ENCODE measurements at regions not wholly inside any gene's neighbourhood (a gene's known extent, or its start where the extent isn't known, plus 50 kb on each side); places are given as distances from the start of the nearest gene placed in this dataset.

DNA sequence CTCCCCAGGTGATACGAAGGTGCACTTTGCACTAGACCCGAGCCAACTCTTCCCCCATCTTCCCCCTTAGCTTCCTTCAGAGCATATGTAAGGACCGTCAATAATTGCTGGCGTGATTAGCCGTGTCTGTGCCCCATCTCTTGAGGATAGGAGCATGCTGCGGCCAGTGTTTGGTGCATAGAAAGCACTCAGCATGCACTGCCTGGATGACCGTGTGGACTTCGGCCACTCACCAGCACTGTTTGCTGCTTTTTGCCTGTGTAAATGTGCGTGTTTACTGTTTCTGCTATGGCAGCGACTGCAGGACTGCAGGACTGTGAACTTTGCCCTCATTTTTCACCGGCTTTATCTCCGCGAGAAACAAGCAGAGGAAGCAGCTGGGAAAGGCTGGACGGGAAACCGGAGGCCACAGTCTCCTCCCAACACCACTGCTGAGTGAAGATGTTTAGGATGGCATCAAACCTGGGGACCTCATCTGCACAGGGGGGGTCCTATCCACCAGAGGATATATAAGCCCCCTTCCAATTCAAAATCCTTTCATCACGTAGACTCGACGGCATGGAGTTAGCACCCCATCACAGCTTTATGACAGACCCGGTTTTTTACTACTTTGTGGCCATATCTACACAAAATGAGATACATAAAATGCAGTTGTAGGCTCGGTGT lies 150.6 kb upstream of the AFDN start:
- H3F3A ChIP-seq (ENCODE audit: insufficient read depth, low read length, poor library complexity, severe bottlenecking), result no peaks in the 10 kb centered on the region
- H3K36me3 ChIP-seq (ENCODE audit: insufficient read depth, low read length), result no peaks in the 10 kb centered on the region
- no peak overlapping the region for H3K27ac ChIP-seq (ENCODE audit: low read length)
- H3K4me2 ChIP-seq (ENCODE audit: low read length), result no peak overlapping the region
- no peaks in the 10 kb centered on the region for H4K20me1 ChIP-seq (ENCODE audit: insufficient read depth)
- H2AFZ ChIP-seq (ENCODE audit: low read depth, low read length), result no peak overlapping the region
- H3K27me3 ChIP-seq (ENCODE audit: insufficient read depth, low read depth, low read length), result no peaks in the 10 kb centered on the region
- peaks cover 3% of the 10 kb centered on the region for H3K79me2 ChIP-seq (replicated peaks; ENCODE audit: insufficient read depth, low read length)
- no peak overlapping the region for H3K4me3 ChIP-seq (ENCODE audit: low read length)
- H3K9me2 ChIP-seq (ENCODE audit: insufficient read depth, low read length), result no peaks in the 10 kb centered on the region
- TF ChIP-seq RAD21 (conservative IDR thresholded peaks at IDR 0.05), result no peak
- TF ChIP-seq SMC3 (conservative IDR thresholded peaks at IDR 0.05; ENCODE audit: poor library complexity), result no peak
- TF ChIP-seq POLR2AphosphoS5 (IDR thresholded peaks at IDR 0.05), result no peak
- TF ChIP-seq, protein P1, sequence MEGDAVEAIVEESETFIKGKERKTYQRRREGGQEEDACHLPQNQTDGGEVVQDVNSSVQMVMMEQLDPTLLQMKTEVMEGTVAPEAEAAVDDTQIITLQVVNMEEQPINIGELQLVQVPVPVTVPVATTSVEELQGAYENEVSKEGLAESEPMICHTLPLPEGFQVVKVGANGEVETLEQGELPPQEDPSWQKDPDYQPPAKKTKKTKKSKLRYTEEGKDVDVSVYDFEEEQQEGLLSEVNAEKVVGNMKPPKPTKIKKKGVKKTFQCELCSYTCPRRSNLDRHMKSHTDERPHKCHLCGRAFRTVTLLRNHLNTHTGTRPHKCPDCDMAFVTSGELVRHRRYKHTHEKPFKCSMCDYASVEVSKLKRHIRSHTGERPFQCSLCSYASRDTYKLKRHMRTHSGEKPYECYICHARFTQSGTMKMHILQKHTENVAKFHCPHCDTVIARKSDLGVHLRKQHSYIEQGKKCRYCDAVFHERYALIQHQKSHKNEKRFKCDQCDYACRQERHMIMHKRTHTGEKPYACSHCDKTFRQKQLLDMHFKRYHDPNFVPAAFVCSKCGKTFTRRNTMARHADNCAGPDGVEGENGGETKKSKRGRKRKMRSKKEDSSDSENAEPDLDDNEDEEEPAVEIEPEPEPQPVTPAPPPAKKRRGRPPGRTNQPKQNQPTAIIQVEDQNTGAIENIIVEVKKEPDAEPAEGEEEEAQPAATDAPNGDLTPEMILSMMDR (IDR thresholded peaks at IDR 0.05; ENCODE audit: poor library complexity, severe bottlenecking), result no peak
- no peak for TF ChIP-seq TAF1 (IDR thresholded peaks at IDR 0.05; ENCODE audit: low read depth)
- no peak for TF ChIP-seq REST (IDR thresholded peaks at IDR 0.05; ENCODE audit: borderline replicate concordance)
- TF ChIP-seq EP300 (conservative IDR thresholded peaks at IDR 0.05; ENCODE audit: poor library complexity, severe bottlenecking), result no peak
- no peak for TF ChIP-seq MXI1 (conservative IDR thresholded peaks at IDR 0.05; ENCODE audit: poor library complexity, severe bottlenecking)
- TF ChIP-seq EZH2 (IDR thresholded peaks at IDR 0.05; ENCODE audit: borderline replicate concordance, insufficient read depth, low read length, poor library complexity, severe bottlenecking), result no peak
- no peak overlapping the region for H3K9ac ChIP-seq (ENCODE audit: low read length)
- no peaks in the 10 kb centered on the region for H3K9me3 ChIP-seq (ENCODE audit: low read length)

DNA sequence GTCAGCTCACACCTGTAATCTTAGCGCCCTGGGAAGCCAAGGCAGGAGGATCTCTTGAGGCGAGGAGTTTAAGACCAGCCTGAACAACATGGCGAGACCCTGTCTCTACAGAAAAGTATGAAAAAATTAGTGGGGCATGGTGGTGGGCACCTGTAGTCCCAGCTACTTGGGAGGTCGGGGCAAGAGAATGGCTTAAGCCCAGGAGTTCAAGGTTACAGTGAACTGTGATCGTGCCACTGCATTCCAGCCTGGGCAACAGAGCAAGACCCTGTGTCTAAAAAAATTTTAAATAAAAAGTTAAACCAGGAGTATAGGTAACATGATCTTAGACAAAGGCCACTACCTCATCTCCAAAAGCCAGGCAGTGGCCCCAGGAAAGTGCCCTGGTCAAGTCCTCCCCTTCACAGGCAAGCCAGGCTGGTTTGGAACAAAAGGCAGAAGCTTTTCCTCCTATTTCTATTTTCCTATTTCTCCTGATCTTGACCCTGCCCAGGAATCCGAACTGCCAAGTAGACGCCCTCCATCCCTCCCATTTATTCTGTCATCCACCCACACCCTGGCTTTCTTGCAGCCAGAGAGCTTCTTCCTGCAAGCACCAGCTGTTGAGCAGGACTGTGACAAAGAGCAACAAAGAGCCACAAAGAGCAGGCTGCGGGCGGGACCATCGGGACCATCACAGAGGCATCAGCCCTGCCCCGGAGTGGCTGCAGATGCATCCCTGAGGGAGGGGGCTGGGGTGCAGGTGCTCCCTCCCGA lies 149.9 kb upstream of the AFDN start:
- Histone ChIP-seq H3K27me3 (ENCODE audit: insufficient read depth, low read depth, low read length) (no peaks in the 10 kb centered on the region), H3K9me3 (ENCODE audit: low read length) (no peaks in the 10 kb centered on the region), H3K9ac (ENCODE audit: low read length) (peak overlapping the region; percentile 66), H3K4me2 (ENCODE audit: low read length) (no peak overlapping the region), H3K36me3 (ENCODE audit: insufficient read depth, low read length) (no peaks in the 10 kb centered on the region), H4K20me1 (ENCODE audit: insufficient read depth) (no peaks in the 10 kb centered on the region), H3K4me3 (ENCODE audit: low read length) (no peak overlapping the region), H3K27ac (ENCODE audit: low read length) (no peak overlapping the region), H3F3A (ENCODE audit: insufficient read depth, low read length, poor library complexity, severe bottlenecking) (no peaks in the 10 kb centered on the region), H3K79me2 (replicated peaks; ENCODE audit: insufficient read depth, low read length) (peaks cover 3% of the 10 kb centered on the region), H3K9me2 (ENCODE audit: insufficient read depth, low read length) (no peaks in the 10 kb centered on the region), H2AFZ (ENCODE audit: low read depth, low read length) (peak overlapping the region; percentile 51)
- TF ChIP-seq, protein P1 (IDR thresholded peaks at IDR 0.05; ENCODE audit: poor library complexity, severe bottlenecking), result no peak
- TF ChIP-seq RAD21 (conservative IDR thresholded peaks at IDR 0.05) (no peak), POLR2AphosphoS5 (IDR thresholded peaks at IDR 0.05) (no peak), EZH2 (IDR thresholded peaks at IDR 0.05; ENCODE audit: borderline replicate concordance, insufficient read depth, low read length, poor library complexity, severe bottlenecking) (no peak), MXI1 (conservative IDR thresholded peaks at IDR 0.05; ENCODE audit: poor library complexity, severe bottlenecking) (no peak), REST (IDR thresholded peaks at IDR 0.05; ENCODE audit: borderline replicate concordance) (no peak), SMC3 (conservative IDR thresholded peaks at IDR 0.05; ENCODE audit: poor library complexity) (no peak), EP300 (conservative IDR thresholded peaks at IDR 0.05; ENCODE audit: poor library complexity, severe bottlenecking) (no peak)
